A549 (cell line): ENCODE measurements at regions not wholly inside any gene's neighbourhood (a gene's known extent, or its start where the extent isn't known, plus 50 kb on each side); places are given as distances from the start of the nearest gene placed in this dataset.

Experiments used
- ATAC-seq, 2 experiments: fragments of 200-7000 bp in 1 of 2; fragments of >200 bp in 1 of 2; cut with Nextera tagmentation in 1 of 2; cut with Tn5 transposase in 1 of 2; 3 replicates each; pipeline versions ENCODE4 v1.8.0 to v1.9.1; 2018 to 2020; ENCODE audit warnings: mild to moderate bottlenecking in 1 of 2, moderate library complexity in 1 of 2
- CTCF ChIA-PET: fragments of 300-600 bp; sonication (Branson Sonifier 250); formaldehyde crosslinking; extraction: SDS; loops from one replicate; lab custom pipeline; 2021; ENCODE audit warnings: antibody characterized with exemption, inconsistent platforms; lab: Yijun Ruan, JAX
- POLR2A ChIA-PET: fragments of 350-600 bp; formaldehyde crosslinking; extraction: SDS; loops from one replicate; lab custom pipeline; 2021; ENCODE audit warnings: antibody characterized with exemption, inconsistent platforms; lab: Yijun Ruan, JAX
- DNase-seq, 2 experiments: peaks; one replicate each; pipeline versions ENCODE4 v3.0.0 to v3.0.0-alpha.2; 2011 to 2016; ENCODE audit warnings: low read depth in 1 of 2, low spot score in 1 of 2
- FAIRE-seq: peaks from 2 replicates; lab custom pipeline; 2011; peaks lifted over from hg19 to GRCh38; lab: Jason Lieb, UNC
- H3K27ac ChIP-seq, 2 experiments: fragments of >200 bp; sonication (Bioruptor Twin); formaldehyde crosslinking; 3 replicates each; pipeline ENCODE4 v1.5.1; 2016 to 2017
- H3K4me1 ChIP-seq: fragments of >200 bp; sonication (Bioruptor Twin); formaldehyde crosslinking; 3 replicates; pipeline ENCODE4 v1.6.1; 2016
- H3K4me2 ChIP-seq: fragments of >200 bp; sonication (Bioruptor Twin); formaldehyde crosslinking; 3 replicates; pipeline ENCODE4 v1.6.1; 2016
- H3K4me3 ChIP-seq: fragments of >200 bp; sonication (Bioruptor Twin); formaldehyde crosslinking; 3 replicates; pipeline ENCODE4 v1.5.1; 2016
- H3K9me3 ChIP-seq: fragments of >200 bp; sonication (Bioruptor Twin); formaldehyde crosslinking; 3 replicates; pipeline ENCODE4 v1.6.1; 2016
- EHMT2 ChIP-seq: fragments of 200-600 bp; sonication (generic); IDR thresholded peaks from 2 replicates; pipeline ENCODE4 v1.6.1; 2016; ENCODE audit warnings: antibody characterized with exemption, low read depth, mild to moderate bottlenecking, moderate library complexity
- FOSL2 ChIP-seq, 2 experiments: fragments of 450-650 bp in 1 of 2; fragments of >200 bp in 1 of 2; sonication (Bioruptor Twin) in 1 of 2; formaldehyde crosslinking; IDR thresholded peaks; 2 replicates each; pipeline versions ENCODE4 v1.5.0 to v1.6.1; 2016 to 2020; ENCODE audit warnings: mild to moderate bottlenecking in 1 of 2, moderate library complexity in 1 of 2
- GATA3 ChIP-seq: IDR thresholded peaks from 2 replicates; pipeline ENCODE4 v1.6.1; 2012; ENCODE audit warnings: borderline replicate concordance
- HDAC2 ChIP-seq: fragments of 200-600 bp; sonication (generic); IDR thresholded peaks from 2 replicates; pipeline ENCODE4 v1.6.1; 2016
- HEYL ChIP-seq: fragments of 250-450 bp; sonication (Bioruptor Pico); IDR thresholded peaks from 2 replicates; pipeline ENCODE4 v1.8.0; 2021; ENCODE audit warnings: mild to moderate bottlenecking, moderate library complexity
- JUNB ChIP-seq: fragments of >200 bp; sonication (Bioruptor Twin); formaldehyde crosslinking; IDR thresholded peaks from 2 replicates; pipeline ENCODE4 v1.6.1; 2016
- KDM5A ChIP-seq: fragments of 200-600 bp; sonication (generic); IDR thresholded peaks from 2 replicates; pipeline ENCODE4 v1.6.1; 2016; ENCODE audit warnings: antibody characterized with exemption, mild to moderate bottlenecking
- MAX ChIP-seq: IDR thresholded peaks from 2 replicates; pipeline ENCODE4 v1.6.1; 2012
- MAZ ChIP-seq: fragments of 150-350 bp; IDR thresholded peaks from 2 replicates; pipeline ENCODE4 v1.6.1; 2014; ENCODE audit warnings: antibody characterized with exemption, low read depth, low read length, borderline replicate concordance
- MYC ChIP-seq: IDR thresholded peaks from 2 replicates; pipeline ENCODE4 v1.6.1; 2012; ENCODE audit warnings: mild to moderate bottlenecking, inconsistent platforms, low read length, improper control_type of control experiment, borderline replicate concordance
- NR3C1 ChIP-seq: fragments of >200 bp; sonication (Bioruptor Twin); formaldehyde crosslinking; IDR thresholded peaks from 3 replicates; pipeline ENCODE4 v1.6.1; 2017
- RCOR1 ChIP-seq: fragments of 150-350 bp; IDR thresholded peaks from 2 replicates; pipeline ENCODE4 v1.6.1; 2014; ENCODE audit warnings: antibody characterized with exemption, low read length, low read depth
- SREBF2 ChIP-seq: fragments of 450-650 bp; IDR thresholded peaks from 2 replicates; pipeline ENCODE4 v1.6.1; 2014; ENCODE audit warnings: mild to moderate bottlenecking, moderate library complexity
- TFCP2L1 ChIP-seq: fragments of 250-450 bp; sonication (Bioruptor Pico); IDR thresholded peaks from 2 replicates; pipeline ENCODE4 v1.5.0; 2021; ENCODE audit warnings: mild to moderate bottlenecking
- ZSCAN20 ChIP-seq: fragments of 250-450 bp; sonication (Bioruptor Pico); IDR thresholded peaks from 2 replicates; pipeline ENCODE4 v1.8.0; 2022; ENCODE audit warnings: mild to moderate bottlenecking, moderate library complexity
- WGBS: methylation state at CpG from one replicate; pipeline ENCODE4 v1.1.6; 2017; ENCODE audit errors: missing lambda C conversion rate; 5-methylcytosine and 5-hydroxymethylcytosine counted together
- TF ChIP-seq, protein P1 (sequence below): fragments of 450-650 bp; IDR thresholded peaks from 2 replicates; pipeline ENCODE4 v1.6.1; 2014; ENCODE audit warnings: antibody characterized with exemption
- TF ChIP-seq, protein P2 (sequence below): IDR thresholded peaks from 2 replicates; pipeline ENCODE4 v1.6.1; 2012

GRCh38 chr4:57424232-57424897 is 314.2 kb upstream of the IGFBP7 start:
- TF ChIP-seq, protein P1, sequence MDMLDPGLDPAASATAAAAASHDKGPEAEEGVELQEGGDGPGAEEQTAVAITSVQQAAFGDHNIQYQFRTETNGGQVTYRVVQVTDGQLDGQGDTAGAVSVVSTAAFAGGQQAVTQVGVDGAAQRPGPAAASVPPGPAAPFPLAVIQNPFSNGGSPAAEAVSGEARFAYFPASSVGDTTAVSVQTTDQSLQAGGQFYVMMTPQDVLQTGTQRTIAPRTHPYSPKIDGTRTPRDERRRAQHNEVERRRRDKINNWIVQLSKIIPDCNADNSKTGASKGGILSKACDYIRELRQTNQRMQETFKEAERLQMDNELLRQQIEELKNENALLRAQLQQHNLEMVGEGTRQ, result no peak
- TF ChIP-seq GATA3, result no peak; the same call in 1 of the 2 replicates
- no peak for TF ChIP-seq RCOR1
- peak; percentile 33; the same call in 1 of the 2 replicates for TF ChIP-seq JUNB
- TF ChIP-seq EHMT2, result no peak
- TF ChIP-seq NR3C1, result no peak
- no peak for TF ChIP-seq TFCP2L1 (CRISPR knock-in tag)
- TF ChIP-seq MYC, result no peak
- TF ChIP-seq, protein P2, sequence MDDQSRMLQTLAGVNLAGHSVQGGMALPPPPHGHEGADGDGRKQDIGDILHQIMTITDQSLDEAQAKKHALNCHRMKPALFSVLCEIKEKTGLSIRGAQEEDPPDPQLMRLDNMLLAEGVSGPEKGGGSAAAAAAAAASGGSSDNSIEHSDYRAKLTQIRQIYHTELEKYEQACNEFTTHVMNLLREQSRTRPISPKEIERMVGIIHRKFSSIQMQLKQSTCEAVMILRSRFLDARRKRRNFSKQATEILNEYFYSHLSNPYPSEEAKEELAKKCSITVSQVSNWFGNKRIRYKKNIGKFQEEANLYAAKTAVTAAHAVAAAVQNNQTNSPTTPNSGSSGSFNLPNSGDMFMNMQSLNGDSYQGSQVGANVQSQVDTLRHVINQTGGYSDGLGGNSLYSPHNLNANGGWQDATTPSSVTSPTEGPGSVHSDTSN, result no peak
- no peak for TF ChIP-seq SREBF2
- peak; percentile 28; the same call in 1 of the 2 replicates for TF ChIP-seq FOSL2 (IDR thresholded peaks at IDR 0.05)
- TF ChIP-seq FOSL2 (CRISPR knock-in tag; IDR thresholded peaks at IDR 0.05), result peak; percentile 40
- TF ChIP-seq MAZ, result no peak
- TF ChIP-seq HDAC2, result no peak
- H3K4me2 ChIP-seq, result peak overlapping the region; percentile 49
- peak overlapping the region; percentile 33 to 73; a peak in 3 of 6 replicates for H3K27ac ChIP-seq
- H3K9me3 ChIP-seq, result no peaks in the 10 kb centered on the region
- ATAC-seq (peak; percentile 73 to 84; a peak in 5 of 6 replicates), DNase-seq (peak in 1 of 2 experiments; percentile 50), FAIRE-seq (no peak)
- H3K4me1 ChIP-seq, result peaks cover 7% of the 10 kb centered on the region; the same call in 1 of the 3 replicates
- WGBS, result 16% methylated on average over 6 of the region's 6 CpGs
- no peak overlapping the region for H3K4me3 ChIP-seq
- POLR2A ChIA-PET, result no interaction called here
- CTCF ChIA-PET, result no interaction called here

DNA sequence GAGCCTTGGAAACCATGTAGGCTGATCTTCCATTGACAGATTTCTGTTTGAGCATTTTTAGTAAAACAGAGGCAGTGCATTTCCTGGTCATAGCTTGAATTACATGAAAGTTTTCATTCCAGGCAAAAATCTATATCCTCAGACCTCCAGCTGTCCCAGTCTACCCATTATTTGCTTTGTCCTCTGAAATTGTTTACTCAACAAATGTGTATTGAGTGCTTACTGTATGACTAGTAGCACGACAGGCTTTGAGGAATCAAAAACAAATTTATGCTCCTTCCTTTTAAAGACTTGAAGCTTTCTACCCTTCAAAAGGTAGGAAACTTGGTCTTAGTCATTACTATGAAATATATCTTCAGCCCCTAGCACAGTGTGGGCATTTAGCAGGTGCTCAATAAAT is 307.9 kb upstream of the IGFBP7 start:
- no peak for ATAC-seq
- Histone ChIP-seq H3K27ac (no peak overlapping the region), H3K4me3 (no peak overlapping the region)
- TF ChIP-seq HEYL (no peak), JUNB (0 out of 2 replicates have a peak, but pooled peaks have one; percentile 24)
- TF ChIP-seq, all 56 proteins: peak for 1
- DNase-seq (peak in 1 of 2 experiments; percentile 4), FAIRE-seq (no peak)
- 0% methylated on average over 1 of the region's 1 CpG for WGBS
- ChIA-PET POLR2A (no interaction called here), CTCF (no interaction called here)
- Histone ChIP-seq H3K9me3 (no peaks in the 10 kb centered on the region), H3K4me1 (peaks cover 9% of the 10 kb centered on the region; the same call in 2 of the 3 replicates), H3K4me2 (no peak overlapping the region; the same call in 2 of the 3 replicates)

DNA sequence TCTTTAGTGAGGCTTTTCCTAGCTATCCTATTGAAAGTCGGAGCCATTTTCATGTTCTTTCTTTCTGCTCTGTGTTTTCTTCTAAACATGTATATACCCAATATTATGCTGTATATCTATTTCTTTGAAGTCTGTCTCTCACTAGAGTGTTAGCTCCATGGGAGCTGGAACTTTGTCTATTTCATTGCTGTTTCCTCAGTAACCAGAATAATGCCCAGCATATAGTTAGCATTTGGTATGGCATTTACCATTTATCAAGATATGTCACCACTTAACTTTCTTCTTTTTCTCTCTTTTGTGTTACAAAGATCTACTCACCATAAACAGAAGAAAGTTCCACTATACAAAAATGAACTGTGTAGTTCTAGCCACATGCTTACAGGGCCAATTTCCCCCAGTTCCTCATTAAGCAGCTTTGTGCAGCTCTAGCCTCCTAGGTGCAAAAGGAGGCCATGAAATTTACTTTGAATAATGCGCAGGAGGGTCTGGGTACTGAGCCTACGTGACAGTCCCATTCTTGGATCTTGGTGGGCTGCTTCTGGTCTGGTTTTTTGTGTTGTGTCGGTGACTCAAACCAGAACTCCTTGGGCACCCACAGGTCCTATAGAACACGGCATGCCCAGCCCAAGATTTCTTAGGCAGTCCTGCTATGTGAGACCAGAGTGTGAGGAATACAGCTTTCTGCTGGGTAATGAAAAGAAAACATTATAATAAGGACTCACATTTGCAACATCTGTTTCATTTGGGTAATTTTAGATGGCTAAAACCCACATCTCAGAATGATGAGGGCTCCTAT is 302.3 kb upstream of the IGFBP7 start:
- no peak overlapping the region for H3K4me2 ChIP-seq
- no peak for TF ChIP-seq MAX
- TF ChIP-seq KDM5A, result no peak
- TF ChIP-seq ZSCAN20, result no peak
- no peak for ATAC-seq
- no peak overlapping the region for H3K27ac ChIP-seq
- CTCF ChIA-PET, result interaction anchor here (2.0 kb wide), 1 partner anchor 14 kb away, joined by 5 read pairs; no protein-coding TSS in a partner anchor
- no peak overlapping the region for H3K4me3 ChIP-seq
- no peak for FAIRE-seq
- WGBS, result 42% methylated on average over 5 of the region's 5 CpGs
- H3K9me3 ChIP-seq, result no peaks in the 10 kb centered on the region
- POLR2A ChIA-PET, result no interaction called here
- no peak for DNase-seq
- no peaks in the 10 kb centered on the region for H3K4me1 ChIP-seq
